H9 (cell line): ENCODE measurements at regions not wholly inside any gene's neighbourhood (a gene's known extent, or its start where the extent isn't known, plus 50 kb on each side); places are given as distances from the start of the nearest gene placed in this dataset.

Experiments
- DNase-seq: peaks from one replicate; pipeline ENCODE4 v3.0.0-alpha.2; 2017
- H2AFZ ChIP-seq: one replicate; pipeline ENCODE4 v1.6.1; 2013; ENCODE audit warnings: mild to moderate bottlenecking, low read length, control low read depth, moderate library complexity
- H2AK5ac ChIP-seq: 2 replicates; pipeline ENCODE4 v1.6.1; 2013; ENCODE audit warnings: low read length, control low read depth, mixed read lengths; ENCODE audit not compliant: insufficient read length
- H2BK120ac ChIP-seq: one replicate; pipeline ENCODE4 v1.6.1; 2013; ENCODE audit warnings: low read depth, mild to moderate bottlenecking, low read length, control low read depth, inconsistent platforms; ENCODE audit not compliant: poor library complexity, severe bottlenecking
- H2BK12ac ChIP-seq: 2 replicates; pipeline ENCODE4 v1.6.1; 2013; ENCODE audit warnings: low read length, control low read depth, mixed read lengths, low read depth; ENCODE audit not compliant: insufficient read length
- H2BK15ac ChIP-seq: 2 replicates; pipeline ENCODE4 v1.6.1; 2013; ENCODE audit warnings: low read depth, low read length, control low read depth
- H2BK20ac ChIP-seq: one replicate; pipeline ENCODE4 v1.6.1; 2013; ENCODE audit warnings: low read depth, mild to moderate bottlenecking, low read length, control low read depth, inconsistent platforms; ENCODE audit not compliant: poor library complexity, severe bottlenecking
- H2BK5ac ChIP-seq: 2 replicates; pipeline ENCODE4 v1.6.1; 2013; ENCODE audit warnings: low read length, control low read depth, mixed read lengths; ENCODE audit not compliant: insufficient read length
- H3K14ac ChIP-seq: 2 replicates; pipeline ENCODE4 v1.6.1; 2013; ENCODE audit warnings: low read length, control low read depth; ENCODE audit not compliant: insufficient read depth
- H3K18ac ChIP-seq: 2 replicates; pipeline ENCODE4 v1.6.1; 2013; ENCODE audit warnings: low read depth, mild to moderate bottlenecking, mixed read lengths, low read length, control low read depth; ENCODE audit not compliant: insufficient read length
- H3K23ac ChIP-seq: 2 replicates; pipeline ENCODE4 v1.6.1; 2013; ENCODE audit warnings: low read length, control low read depth, mixed read lengths, low read depth; ENCODE audit not compliant: insufficient read length
- H3K23me2 ChIP-seq: 2 replicates; pipeline ENCODE4 v1.6.1; 2013; ENCODE audit warnings: low read depth, mild to moderate bottlenecking, mixed read lengths, low read length, control low read depth; ENCODE audit not compliant: insufficient read length, poor library complexity, severe bottlenecking
- H3K27ac ChIP-seq: 2 replicates; pipeline ENCODE4 v1.5.1; 2013; ENCODE audit warnings: low read length, control low read depth, mixed read lengths, low read depth; ENCODE audit not compliant: insufficient read length
- H3K27me3 ChIP-seq: 2 replicates; pipeline ENCODE4 v1.6.1; 2013; ENCODE audit warnings: low read length, control low read depth, inconsistent platforms; ENCODE audit not compliant: insufficient read depth
- H3K4ac ChIP-seq: 2 replicates; pipeline ENCODE4 v1.6.1; 2013; ENCODE audit warnings: low read depth, mild to moderate bottlenecking, control low read depth, inconsistent platforms, low read length, moderate library complexity
- H3K4me1 ChIP-seq: 2 replicates; pipeline ENCODE4 v1.6.1; 2013; ENCODE audit warnings: low read length, control low read depth, inconsistent platforms; ENCODE audit not compliant: insufficient read depth
- H3K4me2 ChIP-seq: 2 replicates; pipeline ENCODE4 v1.6.1; 2013; ENCODE audit warnings: low read length, control low read depth, mixed read lengths; ENCODE audit not compliant: insufficient read length, insufficient read depth
- H3K56ac ChIP-seq: 2 replicates; pipeline ENCODE4 v1.6.1; 2013; ENCODE audit warnings: low read depth, mild to moderate bottlenecking, mixed read lengths, low read length, control low read depth; ENCODE audit not compliant: insufficient read length
- H3K79me1 ChIP-seq: 2 replicates; pipeline ENCODE4 v1.6.1; 2013; ENCODE audit warnings: low read depth, mild to moderate bottlenecking, moderate library complexity, low read length, control low read depth, inconsistent platforms; ENCODE audit not compliant: insufficient read depth, poor library complexity, severe bottlenecking
- H3K79me2 ChIP-seq: 2 replicates; pipeline ENCODE4 v1.6.1; 2013; ENCODE audit warnings: low read length, control low read depth, inconsistent platforms; ENCODE audit not compliant: insufficient read depth
- H3K9ac ChIP-seq: 2 replicates; pipeline ENCODE4 v1.6.1; 2013; ENCODE audit warnings: low read length, control low read depth, mixed read lengths; ENCODE audit not compliant: insufficient read length; ENCODE audit errors: extremely low read depth
- H3K9me3 ChIP-seq: one replicate; pipeline ENCODE4 v1.6.1; 2013; ENCODE audit warnings: low read depth, low read length, inconsistent platforms; ENCODE audit not compliant: control insufficient read depth
- H3T11ph ChIP-seq: one replicate; pipeline ENCODE4 v1.6.1; 2013; ENCODE audit warnings: mild to moderate bottlenecking, low read length, control low read depth, inconsistent platforms
- H4K20me1 ChIP-seq: one replicate; pipeline ENCODE4 v1.6.1; 2013; ENCODE audit not compliant: control insufficient read depth, insufficient read length, insufficient read depth
- H4K5ac ChIP-seq: 2 replicates; pipeline ENCODE4 v1.6.1; 2013; ENCODE audit warnings: low read depth, mild to moderate bottlenecking, mixed read lengths, low read length, control low read depth; ENCODE audit not compliant: insufficient read length
- H4K8ac ChIP-seq: replicated peaks from 2 replicates; pipeline ENCODE4 v1.6.1; 2013; ENCODE audit warnings: low read length, control low read depth, mixed read lengths, low read depth; ENCODE audit not compliant: insufficient read length
- H4K91ac ChIP-seq: 2 replicates; pipeline ENCODE4 v1.6.1; 2013; ENCODE audit warnings: low read depth, mild to moderate bottlenecking, moderate library complexity, mixed read lengths, low read length, control low read depth; ENCODE audit not compliant: insufficient read length
- H3K27ac Mint-ChIP-seq, 3 experiments: 2 replicates in 2 of 3; 3 replicates in 1 of 3; pipeline ENCODE4 v1.8.0; 2020 to 2021; ENCODE audit warnings: mixed read lengths in 3 of 3, mild to moderate bottlenecking in 1 of 3, moderate library complexity in 1 of 3
- H3K27me3 Mint-ChIP-seq: 2 replicates; pipeline ENCODE4 v1.8.0; 2021; ENCODE audit warnings: low read depth, mild to moderate bottlenecking, moderate library complexity, mixed read lengths
- H3K36me3 Mint-ChIP-seq, 3 experiments: 2 replicates in 2 of 3; 3 replicates in 1 of 3; pipeline ENCODE4 v1.8.0; 2020 to 2021; ENCODE audit warnings: low read depth in 3 of 3, mixed read lengths in 3 of 3; ENCODE audit not compliant: insufficient read depth in 1 of 3
- H3K4me1 Mint-ChIP-seq, 2 experiments: 2 replicates each; pipeline ENCODE4 v1.8.0; 2020; ENCODE audit warnings: mixed read lengths in 2 of 2
- H3K4me3 Mint-ChIP-seq, 2 experiments: 2 replicates in 1 of 2; 3 replicates in 1 of 2; pipeline ENCODE4 v1.8.0; 2020 to 2021; ENCODE audit warnings: mild to moderate bottlenecking in 2 of 2, mixed read lengths in 2 of 2, moderate library complexity in 1 of 2
- H3K9me3 Mint-ChIP-seq, 2 experiments: 2 replicates in 1 of 2; 3 replicates in 1 of 2; pipeline ENCODE4 v1.8.0; 2020; ENCODE audit warnings: mild to moderate bottlenecking in 2 of 2, mixed read lengths in 2 of 2, moderate library complexity in 1 of 2
- CTCF ChIP-seq: fragments of 200-600 bp; sonication (generic); conservative IDR thresholded peaks from 3 replicates; pipeline ENCODE4 v1.8.0; 2021; ENCODE audit warnings: antibody characterized with exemption, mild to moderate bottlenecking
- WGBS: extraction: QIAGEN DNeasy Blood & Tissue Kit; methylation state at CpG from one replicate; pipeline ENCODE4 v1.1.7; 2013; ENCODE audit warnings: missing lambda C conversion rate, low lambda C conversion rate, mixed read lengths; ENCODE audit not compliant: insufficient read length; ENCODE audit errors: extremely low coverage; 5-methylcytosine and 5-hydroxymethylcytosine counted together

- Histone ChIP-seq H4K8ac (no peak overlapping the region), H3K79me1 (no peaks in the 10 kb centered on the region), H3K23me2 (no peaks in the 10 kb centered on the region), H3K14ac (no peak overlapping the region), H3K18ac (no peak overlapping the region), H2BK15ac (no peak overlapping the region), H3K4me1 (no peaks in the 10 kb centered on the region), H4K20me1 (no peaks in the 10 kb centered on the region), H3K79me2 (no peaks in the 10 kb centered on the region), H3K23ac (no peak overlapping the region), H2BK12ac (no peak overlapping the region), H3K4me2 (no peak overlapping the region), H2BK20ac (no peak overlapping the region), H3K4ac (no peak overlapping the region), H3K56ac (no peak overlapping the region), H2BK120ac (no peak overlapping the region), H3K27me3 (no peaks in the 10 kb centered on the region), H3K9me3 (no peaks in the 10 kb centered on the region), H3T11ph (no peak overlapping the region), H2AK5ac (no peak overlapping the region), H2BK5ac (no peak overlapping the region), H3K27ac (no peak overlapping the region), H4K91ac (no peak overlapping the region), H4K5ac (no peak overlapping the region), H2AFZ (no peak overlapping the region), H3K9ac (no peak overlapping the region)
- Mint-ChIP-seq H3K9me3 (no peaks in the 10 kb centered on the region), H3K36me3 (no peaks in the 10 kb centered on the region), H3K4me3 (no peak overlapping the region), H3K27ac (no peak overlapping the region), H3K4me1 (0 out of 4 replicates have a peak, but pooled peaks cover 0 to 3% of the 10 kb centered on the region in 2 experiments), H3K27me3 (no peaks in the 10 kb centered on the region)
- no peak for DNase-seq
- no peak for TF ChIP-seq CTCF
- no CpG with 5 or more reads among the region's 7 CpGs for WGBS
Observed at GRCh38 chr11:112760396-112761059, 200.7 kb upstream of the NCAM1 start.
